ENCODE measurements at regions not wholly inside any gene's neighbourhood (a gene's known extent, or its start where the extent isn't known, plus 50 kb on each side); places are given as distances from the start of the nearest gene placed in this dataset.

DNA sequence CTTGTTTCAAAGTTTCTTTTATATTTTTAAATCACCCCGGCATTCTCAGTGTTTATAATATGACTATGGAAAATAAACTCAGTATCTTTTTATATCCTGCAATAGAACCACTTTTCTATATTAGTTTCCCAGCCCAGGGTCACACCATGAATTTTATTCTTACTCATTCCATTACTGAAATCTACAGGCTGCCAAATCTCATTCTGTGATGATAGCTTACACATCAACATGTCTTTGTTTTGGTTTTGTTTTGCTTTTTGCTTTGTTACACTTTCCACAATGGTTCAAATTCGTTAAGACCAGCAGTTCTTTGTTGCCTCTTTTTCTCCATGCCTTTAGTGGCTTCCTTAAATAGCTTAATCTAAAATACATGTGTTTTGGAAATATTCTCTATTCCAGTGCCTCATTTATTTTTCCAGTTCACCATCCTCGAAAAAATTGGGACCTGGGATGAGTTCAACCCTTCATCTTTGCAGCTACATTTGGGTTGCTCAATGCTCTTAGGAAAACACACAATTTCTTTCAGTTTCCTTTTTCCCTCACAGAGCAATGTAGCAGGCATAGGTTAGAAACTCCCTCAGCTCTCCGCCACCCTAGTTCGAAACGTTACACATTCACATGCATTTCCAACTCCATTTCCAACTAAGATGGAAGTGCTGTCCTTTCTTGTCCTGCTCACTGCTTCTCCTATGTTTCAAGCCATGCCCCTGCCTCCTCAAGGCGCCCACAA lies 1146.3 kb downstream of the MAT2B start:
- no peak for DNase-seq

DNA sequence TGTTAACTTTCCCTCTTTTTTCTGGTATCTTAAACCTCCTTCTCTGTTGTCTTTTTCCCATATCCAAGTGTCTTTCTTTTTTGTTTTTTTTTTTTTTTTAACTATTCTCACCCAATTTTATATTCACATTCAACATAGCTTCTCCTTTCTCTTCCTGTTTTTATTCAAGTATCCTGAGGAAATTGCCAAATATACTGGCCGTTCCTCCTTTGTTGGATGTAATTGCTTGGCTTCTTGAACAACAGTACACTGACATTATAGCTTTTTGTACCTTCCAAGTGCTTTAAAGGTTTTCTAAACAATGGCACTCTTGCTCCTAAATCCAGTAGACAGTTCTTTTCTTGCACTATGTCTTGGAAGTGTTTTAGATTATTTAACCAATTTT lies 1146.8 kb downstream of the MAT2B start:
- no peak for DNase-seq

DNA sequence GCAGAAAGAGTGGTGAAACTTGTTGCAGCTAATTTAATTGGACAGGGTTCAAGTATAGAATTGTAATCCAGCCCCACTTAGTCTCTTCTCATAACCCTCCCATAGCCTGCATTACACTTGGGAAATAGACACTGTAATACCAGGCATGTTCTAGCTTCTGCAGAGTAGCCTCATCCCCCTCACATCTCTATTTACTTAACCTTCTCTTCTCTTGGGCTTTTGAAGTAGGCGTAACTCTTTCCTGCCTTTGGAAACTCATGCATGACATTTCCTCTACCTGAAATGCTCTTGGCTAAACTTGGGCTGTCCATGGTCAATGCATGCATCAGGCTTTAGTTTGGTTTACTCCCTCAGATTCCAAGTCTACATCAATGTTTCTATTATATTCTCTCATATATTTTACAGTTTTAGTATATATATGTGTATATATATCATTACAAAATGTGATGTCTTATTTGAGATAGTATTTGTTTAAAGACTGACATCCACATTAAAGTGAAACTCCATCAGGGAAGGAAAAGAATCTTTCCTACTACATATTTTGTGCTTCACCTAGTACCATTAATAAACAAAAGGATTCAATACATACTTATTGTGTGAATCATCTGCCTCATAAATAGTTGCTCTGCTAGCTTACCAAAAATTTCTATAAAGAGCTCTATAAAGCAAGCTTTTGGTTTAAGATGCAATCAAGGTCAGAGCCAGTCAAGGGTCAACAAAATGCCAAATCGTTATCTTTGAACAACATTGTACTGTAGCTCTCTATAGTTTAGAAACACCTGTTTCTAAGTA lies 1158.0 kb downstream of the MAT2B start:
- DNase-seq: peak; percentile 24

DNA sequence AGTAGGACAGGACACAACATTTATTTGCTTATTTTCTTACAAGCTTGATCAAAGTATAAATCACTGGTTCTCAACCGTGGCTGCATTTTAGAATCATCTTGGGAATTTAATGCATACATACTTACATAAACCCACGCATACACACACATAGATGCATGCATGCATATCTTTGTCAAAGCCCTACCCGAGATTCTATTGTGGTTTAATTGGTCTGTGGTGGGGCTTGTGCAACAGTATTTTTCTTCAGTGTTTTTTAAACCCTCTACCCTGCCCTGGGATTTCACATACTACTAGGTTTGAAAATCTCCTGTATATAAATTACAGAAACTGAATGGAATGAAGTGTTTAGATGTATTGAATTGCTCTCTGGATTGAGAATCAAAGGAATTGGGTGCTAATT lies 1166.2 kb downstream of the MAT2B start:
- peak; percentile 28 for DNase-seq

DNA sequence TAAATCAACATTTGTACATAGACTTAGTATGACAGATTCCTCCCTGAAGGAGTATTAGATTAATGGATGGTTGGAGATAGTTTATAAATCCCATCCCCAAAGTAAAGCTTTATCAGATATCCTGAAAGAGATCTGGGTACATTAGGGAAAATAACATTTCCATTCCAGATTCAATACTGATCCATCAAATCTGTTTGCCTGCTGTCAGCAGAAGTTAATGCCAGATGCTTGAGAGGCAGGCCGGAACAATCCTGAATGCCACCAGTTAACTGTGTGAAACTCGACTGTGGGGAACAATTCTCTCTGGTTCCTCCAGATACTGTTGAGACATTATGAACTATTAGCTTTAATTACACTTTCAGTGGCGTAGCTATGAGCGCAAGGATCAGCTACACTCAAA lies 1166.8 kb downstream of the MAT2B start:
- no peak for DNase-seq

DNA sequence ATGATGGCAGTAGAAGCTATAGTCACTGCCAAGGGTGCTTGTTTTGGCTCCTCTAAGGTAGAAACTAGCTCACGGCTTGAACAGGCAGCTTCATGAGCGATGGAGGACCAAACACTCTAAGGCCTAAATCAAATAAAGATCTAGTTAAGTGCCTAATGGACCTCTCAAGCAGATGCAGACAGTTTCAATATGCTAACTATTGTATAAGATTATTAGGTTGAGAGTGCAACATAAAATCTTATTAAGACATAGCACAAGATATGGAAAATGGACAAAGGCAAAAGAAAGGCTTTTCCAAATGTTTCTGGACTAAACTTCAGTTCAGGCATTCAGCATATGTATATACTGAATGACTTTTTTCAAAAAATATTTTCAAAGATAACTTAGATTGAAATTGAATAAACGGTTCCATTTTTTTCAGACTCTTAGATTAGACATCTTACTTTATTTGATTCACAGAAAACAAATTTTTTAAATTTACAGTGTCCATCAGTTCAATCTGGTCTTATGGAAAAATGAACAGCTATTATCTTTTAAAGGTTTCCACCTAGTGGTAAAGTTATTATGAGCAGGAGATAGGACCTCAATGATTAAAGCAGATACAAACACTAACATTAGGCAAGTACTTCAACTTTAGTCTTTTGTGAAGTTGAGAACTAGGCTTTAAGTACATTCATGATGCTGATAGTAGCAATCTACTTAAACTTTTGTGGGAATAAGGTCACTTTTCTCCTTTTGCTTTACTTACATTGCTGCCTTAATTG lies 1167.7 kb downstream of the MAT2B start:
- DNase-seq: no peak

DNA sequence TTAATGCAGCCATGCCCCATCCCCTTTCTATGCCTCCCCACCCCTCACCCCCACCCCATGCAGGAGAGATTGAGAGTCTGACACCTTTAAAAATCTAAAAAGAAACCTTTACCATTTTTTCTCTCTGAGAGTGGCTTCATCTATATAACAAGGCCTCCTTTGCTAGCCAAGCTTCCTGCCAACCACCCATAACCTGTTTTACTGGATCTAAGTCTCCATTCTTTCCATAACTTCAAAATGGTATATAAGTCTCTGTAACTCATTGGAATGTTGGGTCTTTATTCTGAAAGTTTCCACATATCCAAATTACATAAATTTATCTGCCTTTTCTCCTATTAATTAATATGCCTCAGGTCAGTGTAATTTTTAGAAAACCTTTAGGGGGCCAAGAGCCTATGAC lies 1174.0 kb downstream of the MAT2B start:
- DNase-seq: no peak

DNA sequence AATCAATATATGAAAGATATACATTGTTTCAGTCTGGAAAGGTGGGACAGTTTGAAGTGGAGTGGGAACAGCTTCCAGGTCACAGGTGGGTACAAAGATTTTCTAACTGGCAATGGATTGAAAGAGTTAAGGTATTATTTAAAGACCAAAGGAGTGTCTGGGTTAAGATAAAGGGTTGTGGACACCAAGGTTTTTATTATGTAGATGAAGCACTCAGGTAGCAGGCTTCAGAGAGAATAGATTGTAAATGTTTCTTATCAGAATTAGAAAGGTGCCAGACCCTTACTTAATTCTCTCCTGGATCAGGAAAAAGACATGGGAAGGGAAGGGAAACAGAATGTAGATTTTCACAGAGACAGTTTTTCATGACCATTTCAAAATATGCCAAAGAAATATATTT lies 1174.8 kb downstream of the MAT2B start:
- DNase-seq: no peak

DNA sequence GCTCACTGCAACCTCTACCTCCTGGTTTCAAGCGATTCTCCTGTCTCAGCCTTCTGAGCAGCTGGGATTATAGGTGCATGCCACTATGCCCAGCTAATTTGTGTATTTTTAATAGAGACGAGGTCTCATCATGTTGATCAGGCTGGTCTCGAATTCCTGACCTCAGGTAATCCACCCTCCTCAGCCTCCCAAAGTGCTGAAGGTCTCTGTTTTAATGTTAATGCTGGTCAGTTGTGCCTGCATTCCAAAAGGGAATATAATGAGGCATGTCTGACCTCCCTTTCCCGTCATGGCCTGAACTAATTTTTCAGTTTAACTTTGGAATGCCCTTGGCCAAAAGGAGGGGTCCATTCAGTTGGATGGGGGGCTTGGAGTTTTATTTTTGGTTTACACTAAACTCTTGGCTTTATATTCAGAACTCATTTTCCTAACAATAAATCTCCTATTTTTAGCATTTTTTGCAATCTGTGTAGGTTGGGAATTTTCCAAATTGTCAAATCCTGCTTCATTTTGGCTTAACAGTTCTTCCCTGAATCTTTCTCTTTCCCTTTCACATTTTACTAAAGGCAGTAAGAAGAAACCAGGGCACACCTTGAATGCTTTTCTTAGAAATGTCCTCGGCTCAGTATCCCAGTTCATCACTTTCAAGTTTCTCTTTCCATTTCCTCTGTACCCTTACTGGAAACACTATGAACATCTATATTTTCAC lies 1175.5 kb downstream of the MAT2B start:
- DNase-seq: no peak

DNA sequence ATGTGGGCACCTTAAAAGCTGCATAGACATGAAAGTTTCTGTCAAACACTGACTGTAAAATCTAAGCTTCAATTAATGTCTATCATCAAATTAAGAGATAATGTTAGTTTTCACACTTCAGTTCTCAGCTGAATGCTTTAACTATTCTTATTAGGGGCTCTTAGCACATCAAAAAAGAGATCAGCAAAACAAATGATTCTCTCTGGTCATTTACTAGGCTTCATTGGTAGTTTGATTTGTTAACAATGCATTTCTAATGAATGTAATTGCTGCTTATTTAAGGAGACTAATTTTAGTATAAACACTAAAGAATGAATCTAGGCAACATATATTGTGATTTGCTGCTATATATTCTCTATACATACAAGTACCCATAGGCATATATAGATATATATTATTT lies 1182.0 kb downstream of the MAT2B start:
- no peak for DNase-seq

DNA sequence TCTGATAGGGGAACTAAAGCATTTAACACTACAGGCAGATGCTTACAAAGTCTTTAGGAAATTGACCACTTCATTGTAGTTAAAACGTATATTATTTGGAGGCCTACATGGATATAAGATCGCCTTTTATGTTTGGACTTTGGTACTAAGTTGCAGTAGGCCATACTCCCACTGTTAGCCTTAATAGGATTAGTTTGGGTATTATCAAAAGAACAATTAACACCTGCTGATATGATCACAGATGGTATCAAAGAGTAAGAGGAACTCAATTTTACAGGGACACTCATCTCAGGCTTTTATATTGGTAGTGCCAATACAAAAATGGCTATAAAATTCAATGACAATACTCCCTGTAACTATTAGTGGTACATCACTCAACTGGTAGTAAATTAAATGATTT lies 1183.0 kb downstream of the MAT2B start:
- no peak for DNase-seq

DNA sequence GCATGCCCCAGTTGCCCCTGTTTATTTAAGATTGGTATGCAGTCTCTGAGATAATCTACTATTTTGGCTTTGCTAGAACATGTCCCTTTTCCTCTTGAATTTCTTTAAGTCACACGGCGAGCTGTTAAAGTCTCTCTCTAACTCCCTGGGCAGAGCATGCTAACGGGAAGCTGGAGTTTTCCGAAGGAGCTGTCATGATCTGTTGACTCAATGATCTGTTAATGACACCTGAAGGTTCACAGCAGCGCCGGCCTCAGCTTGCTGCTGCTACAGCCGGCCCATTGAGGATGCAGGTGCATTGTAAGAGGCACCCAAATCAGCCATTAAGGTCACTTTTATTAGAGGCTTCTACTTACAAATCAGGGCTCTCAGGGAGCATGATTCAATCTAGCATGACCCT lies 1203.4 kb downstream of the MAT2B start:
- DNase-seq: no peak

DNA sequence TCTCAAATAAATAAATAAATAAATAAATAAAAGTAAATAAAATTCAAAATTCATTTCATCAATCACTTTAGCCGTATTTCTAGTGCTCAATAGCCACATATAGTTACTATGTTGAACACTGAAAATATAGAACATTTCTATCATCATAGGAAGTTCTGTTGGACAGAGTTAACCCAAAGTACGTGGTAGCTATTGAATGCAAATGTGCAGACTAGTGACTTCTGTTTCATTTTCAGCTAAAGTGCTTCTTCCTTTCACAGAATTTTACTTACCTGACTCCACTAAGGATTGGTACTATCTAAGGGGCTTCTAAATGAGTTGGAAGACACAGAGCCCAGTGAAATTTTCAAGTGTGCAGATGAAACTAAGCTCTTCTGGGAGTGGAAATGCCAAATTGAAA lies 1208.3 kb downstream of the MAT2B start:
- no peak for DNase-seq

DNA sequence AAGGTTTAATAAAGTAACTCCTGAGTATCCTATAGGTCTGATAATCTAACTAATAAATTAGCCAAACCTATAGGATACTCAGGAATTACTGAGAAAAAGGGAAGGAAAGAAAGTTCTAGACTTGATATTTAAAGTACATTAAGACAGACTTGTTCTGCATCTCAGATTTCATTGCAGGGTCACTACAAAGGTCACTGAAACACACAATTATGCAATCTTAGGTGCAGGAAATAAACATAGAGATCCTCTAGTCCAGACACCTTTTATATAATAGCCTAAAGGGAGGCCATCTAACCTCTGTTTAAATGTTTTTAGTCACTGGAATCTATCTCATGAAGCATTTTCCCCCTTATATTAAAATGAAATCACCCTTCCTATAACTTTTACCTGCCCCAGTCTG lies 1215.7 kb downstream of the MAT2B start:
- no peak for DNase-seq

DNA sequence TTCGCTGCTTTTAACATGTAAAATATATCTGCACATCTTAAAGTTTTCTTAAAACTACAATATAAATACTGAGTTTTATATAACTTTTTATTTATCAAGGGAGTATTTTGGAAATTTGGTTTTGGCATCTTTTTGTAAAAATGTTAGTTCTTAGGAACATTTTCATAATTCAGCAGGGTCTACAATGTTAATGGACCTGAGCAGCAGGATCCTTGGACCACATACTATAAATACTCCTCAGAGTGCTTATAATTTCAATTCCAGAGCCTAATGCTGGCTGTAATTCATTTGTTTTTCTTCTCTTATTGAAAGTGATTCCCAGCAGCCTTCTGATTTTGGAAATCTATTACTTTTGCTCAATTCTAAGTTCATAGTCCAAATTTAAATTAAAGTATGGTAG lies 1216.2 kb downstream of the MAT2B start:
- DNase-seq: no peak

DNA sequence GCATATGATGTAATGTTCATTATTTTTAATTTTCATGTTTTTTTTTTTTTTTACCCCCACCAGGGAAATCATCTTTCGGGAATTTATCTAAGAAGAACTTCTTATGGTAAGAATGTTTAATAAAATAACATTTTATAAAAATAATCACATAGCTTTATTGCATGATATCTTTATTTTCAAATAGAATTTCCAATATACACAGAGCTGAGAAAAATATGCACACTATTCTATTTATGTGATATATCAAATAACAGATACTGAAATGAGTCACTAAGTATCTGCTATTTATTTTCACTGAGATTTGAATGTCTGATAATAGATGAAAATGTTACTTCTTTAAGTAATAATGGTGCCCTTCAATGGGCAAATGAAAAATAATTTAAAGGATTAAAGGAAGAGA lies 1217.3 kb downstream of the MAT2B start:
- DNase-seq: no peak

DNA sequence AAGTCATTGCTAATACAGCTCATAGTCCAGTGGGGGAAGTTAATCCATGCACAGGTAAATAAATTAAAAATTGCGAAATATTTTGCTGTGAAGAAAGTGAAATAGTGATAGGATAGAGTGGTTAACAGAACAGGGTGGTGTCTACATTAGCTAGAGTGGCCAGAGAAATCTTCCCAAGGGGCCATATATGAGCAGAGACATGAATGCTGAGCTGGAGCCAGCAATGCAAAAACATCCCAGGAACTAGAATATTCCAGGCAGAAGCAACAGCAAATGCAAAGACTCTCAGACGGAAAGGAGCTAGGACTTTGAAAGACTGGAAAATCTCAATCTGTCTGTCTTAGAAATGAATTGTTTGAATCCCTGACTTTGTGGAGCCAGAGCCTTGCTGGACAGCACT lies 1221.6 kb downstream of the MAT2B start:
- no peak for DNase-seq

DNA sequence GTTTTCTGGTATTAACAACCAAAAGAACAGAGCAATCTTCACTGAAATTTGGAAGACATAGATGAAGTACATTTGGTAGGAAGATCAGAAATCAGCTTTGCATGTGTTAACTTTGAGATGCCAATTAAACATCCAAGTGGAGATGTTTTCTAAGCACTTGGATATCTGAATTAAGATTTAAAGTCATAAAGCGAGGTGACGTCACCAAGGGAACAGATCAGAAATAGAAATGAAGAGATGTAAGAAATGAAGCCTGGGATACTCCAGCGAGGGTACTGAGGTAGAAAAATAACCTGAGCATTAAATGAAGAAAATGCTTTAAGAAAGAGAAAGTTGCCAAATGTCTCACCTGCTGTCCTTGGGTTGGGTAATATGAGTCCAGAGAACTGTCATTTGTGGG lies 1223.3 kb downstream of the MAT2B start:
- no peak for DNase-seq

DNA sequence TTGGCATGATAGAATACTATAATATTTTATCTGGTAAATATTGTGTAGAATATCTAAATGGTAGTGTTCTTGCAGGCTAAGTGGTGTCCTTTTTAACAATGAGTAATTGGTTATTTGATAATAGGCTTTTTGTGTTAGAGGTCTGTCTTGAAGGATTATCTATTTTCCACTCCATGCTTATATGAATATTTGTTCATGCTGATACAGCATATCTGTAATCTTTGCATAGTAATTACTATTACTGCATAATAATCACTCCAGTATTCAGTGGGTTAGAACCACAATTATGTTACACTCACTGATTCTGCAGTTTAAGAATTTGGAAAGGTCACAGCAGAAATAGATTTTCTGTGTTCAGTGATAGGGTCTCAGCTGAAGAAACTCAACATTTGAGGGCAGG lies 1229.9 kb downstream of the MAT2B start:
- no peak for DNase-seq

DNA sequence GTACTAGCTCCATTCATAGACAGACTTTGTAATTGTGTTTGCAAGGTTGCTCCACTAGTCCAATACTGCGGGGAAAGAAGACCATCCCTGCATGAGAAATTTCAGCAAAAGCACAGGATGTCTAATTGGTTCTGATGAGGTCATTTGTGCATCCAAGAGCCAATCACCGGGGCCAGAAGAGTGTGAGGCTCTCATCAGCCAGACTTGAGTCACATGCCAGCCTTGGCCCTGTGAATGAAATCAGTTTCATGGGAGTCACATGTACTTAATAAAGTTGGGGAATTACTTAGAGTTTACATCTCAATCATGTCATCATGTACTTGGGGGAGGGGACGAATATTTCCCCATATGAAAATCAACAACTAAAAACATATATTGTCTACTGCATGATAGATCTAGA lies 1236.0 kb downstream of the MAT2B start:
- DNase-seq: no peak

DNA sequence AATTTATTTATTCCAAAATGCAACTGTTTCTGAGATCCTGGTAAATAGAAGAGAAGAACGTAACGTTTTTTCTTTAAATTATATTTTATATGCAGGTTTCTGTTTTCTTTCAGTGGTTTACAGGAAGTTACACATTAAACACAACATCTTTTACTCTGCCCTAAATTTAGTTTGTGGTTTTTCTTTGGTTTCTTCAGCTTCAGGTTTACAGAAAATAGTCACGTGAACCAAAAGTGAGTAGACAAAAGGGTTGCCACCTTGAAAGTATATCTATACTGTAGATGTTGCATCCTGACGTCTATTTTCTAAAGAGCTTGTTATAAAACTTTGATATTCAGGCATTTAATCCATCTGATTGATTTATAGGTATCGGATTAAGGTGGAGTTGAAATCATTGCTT lies 1236.6 kb downstream of the MAT2B start:
- DNase-seq: no peak

DNA sequence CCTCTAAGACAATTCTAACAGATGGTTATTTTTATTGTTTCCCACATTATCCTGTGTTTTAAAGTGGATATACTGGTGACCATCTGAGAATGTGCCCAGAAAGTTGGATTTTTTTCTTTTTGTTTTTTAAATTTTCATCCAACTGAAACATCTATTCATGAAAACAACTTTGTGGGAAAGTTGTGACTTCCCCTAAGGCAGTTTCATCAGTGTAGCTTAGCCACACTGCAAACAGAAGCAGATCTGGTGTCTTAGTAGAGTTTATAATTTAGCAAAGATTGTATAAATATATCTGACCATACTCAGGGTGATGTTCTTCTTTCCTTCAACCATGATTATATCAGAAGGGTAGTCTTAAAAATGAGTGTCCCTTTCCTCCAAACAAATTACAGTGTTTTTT lies 1241.3 kb downstream of the MAT2B start:
- no peak for DNase-seq

DNA sequence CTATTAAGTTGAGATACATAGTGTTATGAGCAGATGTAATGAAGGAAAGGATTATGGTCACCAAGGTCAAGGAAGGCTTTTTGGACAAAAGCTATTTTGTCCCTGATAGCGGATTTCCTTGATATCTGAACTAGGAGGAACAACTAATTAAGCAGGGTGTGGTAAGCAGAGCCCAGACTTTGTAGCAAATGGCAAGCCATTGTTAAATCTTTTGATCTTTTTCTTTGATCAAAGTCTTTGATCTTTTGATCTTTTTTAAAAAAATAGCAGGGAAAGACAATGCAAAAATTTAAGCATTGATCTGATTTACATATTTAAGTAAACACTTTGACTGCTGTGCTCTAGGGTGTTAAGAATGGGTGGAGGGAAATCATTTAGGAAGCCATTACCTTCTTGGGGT lies 1242.0 kb downstream of the MAT2B start:
- no peak for DNase-seq

All from fibroblast of skin of right biceps (primary cell).